Activated T-cell treated with anti-CD3 and anti-CD28 coated beads, Interleukin-2, amount 50 U/mL, for 48 hours (primary cell): ENCODE measurements at regions not wholly inside any gene's neighbourhood (a gene's known extent, or its start where the extent isn't known, plus 50 kb on each side); places are given as distances from the start of the nearest gene placed in this dataset.
"Not testable (repeated sequence)": the region's sequence is repeated elsewhere in the genome, so short reads cannot be mapped to it uniquely, and the experiment has no call there.

Source experiments
- DNase-seq, 2 experiments: peaks; one replicate each; pipeline ENCODE4 v3.0.0-alpha.2; 2020

GRCh38 chr12:22115711-22116110, 69.7 kb downstream of the CMAS start:
- no peak for DNase-seq

- DNase-seq = no peak
Measured at GRCh38 chr12:22116376-22116775, 70.4 kb downstream of the CMAS start.

DNA sequence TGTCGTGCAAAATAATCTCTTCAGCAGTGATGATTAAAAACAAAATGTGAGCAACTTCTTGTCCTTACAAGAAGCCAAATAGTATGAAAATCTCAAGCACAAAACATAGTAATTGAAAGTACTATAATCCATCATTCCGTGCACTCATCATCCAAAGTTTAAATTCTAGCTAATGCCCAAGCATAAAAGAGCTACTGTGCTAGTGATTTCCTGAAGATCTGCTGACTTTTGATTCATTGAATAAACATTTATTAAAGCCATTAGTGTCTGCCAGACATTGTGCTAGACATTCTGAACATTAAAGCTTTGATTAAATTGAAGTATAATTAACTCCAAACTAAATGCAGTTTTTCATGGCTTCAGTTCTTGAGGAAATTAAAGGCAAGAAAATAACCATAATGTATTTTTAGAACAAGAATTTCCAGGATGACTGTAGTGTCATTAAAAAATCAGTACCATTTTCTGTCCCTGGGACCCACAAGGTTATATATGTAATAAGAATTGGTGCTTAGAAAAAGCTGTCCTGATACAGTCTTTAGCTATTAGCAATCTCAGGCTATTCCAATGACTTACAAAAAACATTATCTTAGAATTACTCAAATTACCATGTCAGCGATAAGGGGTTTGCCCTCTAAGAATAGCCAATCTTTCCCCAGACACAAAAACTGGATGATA, 71.7 kb downstream of the CMAS start:
- DNase-seq = no peak

DNA sequence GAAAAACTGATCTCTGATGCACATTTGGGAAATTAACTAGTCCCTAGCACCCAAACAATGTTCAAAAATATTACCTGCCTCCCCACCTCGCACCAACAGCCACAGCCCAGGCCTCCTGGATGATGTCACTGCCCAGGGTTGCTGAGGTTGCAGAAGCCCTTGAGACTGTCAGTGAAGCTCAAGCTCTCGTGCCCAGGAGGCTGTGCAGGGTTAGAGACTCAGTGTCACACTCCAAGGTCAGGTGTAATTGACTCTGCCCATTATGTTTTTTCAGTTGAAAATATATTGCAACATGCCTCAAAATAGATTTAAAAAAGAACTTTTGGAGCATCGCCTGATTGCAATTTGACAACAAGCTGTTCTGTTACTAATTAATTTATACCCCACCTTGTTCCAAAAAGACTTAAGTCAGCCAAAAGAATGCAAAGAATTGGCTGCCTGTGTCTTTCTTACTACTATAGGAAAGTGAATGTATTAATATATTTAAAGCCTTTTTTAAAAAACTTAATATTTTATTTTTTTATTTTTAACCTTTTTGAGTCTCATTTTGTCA, 72.3 kb downstream of the CMAS start:
- DNase-seq = no peak

- peak; percentile 42 to 51 for DNase-seq
Measured at GRCh38 chr12:22121224-22121623, 75.2 kb downstream of the CMAS start.

DNA sequence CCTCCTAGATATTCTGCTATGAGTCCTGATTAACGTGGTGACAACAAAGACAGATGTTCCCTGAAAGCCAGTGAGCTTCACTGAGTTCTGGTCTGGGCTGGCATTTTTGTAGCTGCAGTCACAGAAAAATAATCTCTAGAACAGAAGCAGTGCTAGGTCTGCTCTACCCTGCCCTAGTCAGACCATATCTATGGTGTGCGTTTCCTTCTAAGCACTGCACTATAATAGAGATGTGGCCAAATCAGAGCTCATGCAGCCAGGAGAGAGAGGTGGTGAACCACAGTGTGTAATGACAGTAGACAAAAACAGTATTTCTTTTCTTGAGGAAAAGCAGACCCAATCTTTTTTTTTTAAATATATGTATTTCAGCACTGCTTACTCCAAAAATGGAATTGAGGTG, 76.3 kb downstream of the CMAS start:
- no peak for DNase-seq

- DNase-seq = no peak
Measured at GRCh38 chr12:22124987-22125386, 79.0 kb downstream of the CMAS start.

- DNase-seq = not testable (repeated sequence)
Measured at GRCh38 chr12:22126101-22126500, 80.1 kb downstream of the CMAS start.

DNA sequence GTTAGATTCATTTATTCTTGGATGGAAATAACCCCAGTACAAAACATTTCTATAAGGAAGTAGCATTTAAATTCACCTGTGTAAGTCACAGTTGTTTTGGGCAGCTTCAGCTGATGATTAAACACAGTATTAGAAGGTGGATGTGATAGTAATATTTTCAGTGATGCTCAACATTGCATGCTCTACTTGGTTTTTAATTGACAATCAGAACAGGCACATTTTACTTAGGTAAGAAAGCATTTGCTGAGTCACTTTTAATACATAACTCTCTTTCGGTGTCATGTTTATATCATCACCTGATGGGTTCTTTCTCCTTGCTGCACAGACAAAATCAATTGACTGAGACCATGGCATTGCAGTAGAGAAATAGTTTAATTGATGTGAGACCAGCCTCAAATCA, 80.7 kb downstream of the CMAS start:
- no peak for DNase-seq

- DNase-seq = no peak
Measured at GRCh38 chr12:22130671-22131070, 84.7 kb downstream of the CMAS start.

DNA sequence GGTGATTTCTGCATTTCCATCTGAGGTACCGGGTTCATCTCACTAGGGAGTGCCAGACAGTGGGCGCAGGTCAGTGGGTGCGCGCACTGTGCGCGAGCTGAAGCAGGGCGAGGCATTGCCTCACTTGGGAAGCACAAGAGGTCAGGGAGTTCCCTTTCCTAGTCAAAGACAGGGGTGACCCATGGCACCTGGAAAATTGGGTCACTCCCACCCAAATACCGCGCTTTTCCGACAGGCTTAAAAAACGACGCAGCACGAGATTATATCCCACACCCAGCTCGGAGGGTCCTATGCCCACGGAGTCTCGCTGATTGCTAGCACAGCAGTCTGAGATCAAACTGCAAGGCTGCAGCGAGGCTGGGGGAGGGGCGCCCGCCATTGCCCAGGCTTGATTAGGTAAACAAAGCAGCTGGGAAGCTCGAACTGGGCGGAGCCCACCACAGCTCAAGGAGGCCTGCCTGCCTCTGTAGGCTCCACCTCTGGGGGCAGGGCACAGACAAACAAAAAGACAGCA, 90.6 kb downstream of the CMAS start:
- not testable (repeated sequence) for DNase-seq
